HG03565 (cell line): ENCODE measurements at regions not wholly inside any gene's neighbourhood (a gene's known extent, or its start where the extent isn't known, plus 50 kb on each side); places are given as distances from the start of the nearest gene placed in this dataset.
"Not testable (repeated sequence)": the region's sequence is repeated elsewhere in the genome, so short reads cannot be mapped to it uniquely, and the experiment has no call there.

Source experiments
- ATAC-seq: cut with Tn5 transposase; IDR thresholded peaks from one replicate; pipeline ENCODE4 v1.9.1; 2021; ENCODE audit warnings: mild to moderate bottlenecking, moderate library complexity; ENCODE audit not compliant: unreplicated experiment

GRCh38 chr11:8768625-8769333, 86.2 kb downstream of the RPL27A start:
- no peak for ATAC-seq

DNA sequence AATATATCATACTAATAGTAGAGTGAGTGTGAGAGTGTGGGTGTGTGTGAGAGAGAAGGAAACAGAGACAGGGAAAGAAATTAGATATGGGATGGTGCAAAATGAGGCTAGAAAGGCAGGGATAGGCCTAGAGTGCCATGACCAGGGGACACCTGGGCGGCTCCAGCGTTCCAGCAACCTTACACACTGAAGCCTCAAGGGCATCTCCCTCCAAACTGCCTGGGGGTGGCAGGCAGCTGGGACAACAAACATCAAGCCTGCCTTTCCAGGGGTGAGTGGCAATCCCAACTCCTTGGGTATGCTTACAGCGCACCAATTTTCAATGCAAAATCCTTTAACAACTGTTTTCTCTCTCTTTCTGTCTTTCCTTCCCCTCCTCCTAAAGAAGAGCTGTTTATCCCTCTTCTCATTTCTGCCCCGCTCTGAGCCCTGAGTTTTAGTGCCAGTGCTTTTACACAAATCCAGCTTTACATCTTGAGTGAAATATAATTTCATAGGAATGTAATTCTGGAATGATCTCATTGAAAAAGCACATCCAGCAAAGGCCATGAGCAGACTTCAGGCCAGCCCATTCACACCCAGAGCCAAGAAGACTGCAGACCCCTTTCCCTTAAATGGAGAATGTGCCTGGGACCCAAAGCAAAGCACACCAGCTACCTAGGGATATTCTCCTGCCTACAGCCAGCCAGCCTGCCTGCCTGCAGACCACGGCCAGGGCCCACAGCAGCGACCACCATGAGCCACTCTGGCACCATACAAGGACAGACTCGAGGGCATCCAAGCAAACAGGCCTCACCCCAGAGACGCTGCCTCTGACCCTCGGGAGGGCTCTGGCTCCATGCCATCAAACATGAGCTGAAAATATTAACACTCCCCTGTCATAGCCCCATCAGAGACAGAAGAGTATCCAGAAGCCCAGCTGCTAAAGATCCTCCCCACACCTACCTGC, 90.3 kb downstream of the RPL27A start:
- ATAC-seq = no peak

DNA sequence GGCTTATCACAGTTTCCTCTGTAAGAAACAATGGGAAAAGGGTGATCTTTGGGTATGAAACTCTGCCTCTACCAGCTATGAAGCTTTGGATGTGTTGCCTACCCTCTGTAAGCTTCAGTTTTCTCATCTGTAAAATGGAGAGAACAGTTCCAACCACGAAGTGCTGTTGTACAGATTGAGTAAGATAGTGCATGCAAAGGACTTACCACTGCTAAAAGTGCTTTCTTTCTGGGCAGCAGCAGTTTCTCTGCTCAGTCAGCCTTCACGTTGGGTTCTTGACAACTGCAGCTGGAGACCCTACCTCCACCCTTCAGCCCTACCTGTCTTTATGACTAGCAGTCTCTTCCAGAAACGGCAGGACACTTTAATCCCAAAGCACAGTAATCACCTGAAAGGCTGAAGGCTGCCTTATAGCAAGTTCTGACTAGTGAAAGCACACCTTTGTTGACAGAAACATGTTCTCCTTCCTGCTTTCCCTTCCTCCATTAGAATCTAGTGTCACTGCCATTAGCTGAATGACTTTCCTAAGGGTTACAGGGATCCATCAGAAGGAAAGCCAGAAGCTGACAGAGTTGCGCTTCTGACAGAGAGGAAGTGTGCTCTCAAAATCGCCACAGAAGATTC, 91.4 kb downstream of the RPL27A start:
- no peak for ATAC-seq

DNA sequence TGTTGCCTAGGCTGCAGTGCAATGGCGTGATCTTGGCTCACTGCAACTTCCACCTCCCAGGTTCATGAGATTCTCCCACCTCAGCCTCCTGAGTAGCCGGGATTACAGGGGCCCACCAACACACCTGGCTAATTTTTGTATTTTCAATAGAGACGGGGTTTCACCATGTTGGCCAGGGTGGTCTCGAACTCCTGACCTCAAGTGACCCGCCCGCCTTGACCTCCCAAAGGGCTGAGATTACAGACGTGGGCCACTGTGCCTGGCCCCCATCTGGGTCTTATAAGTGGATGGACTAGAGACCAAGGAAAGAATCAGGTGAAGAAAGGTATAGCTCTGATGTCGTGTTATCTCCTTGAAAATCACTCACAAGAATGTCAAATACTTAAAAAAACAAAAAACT, 92.3 kb downstream of the RPL27A start:
- not testable (repeated sequence) for ATAC-seq

DNA sequence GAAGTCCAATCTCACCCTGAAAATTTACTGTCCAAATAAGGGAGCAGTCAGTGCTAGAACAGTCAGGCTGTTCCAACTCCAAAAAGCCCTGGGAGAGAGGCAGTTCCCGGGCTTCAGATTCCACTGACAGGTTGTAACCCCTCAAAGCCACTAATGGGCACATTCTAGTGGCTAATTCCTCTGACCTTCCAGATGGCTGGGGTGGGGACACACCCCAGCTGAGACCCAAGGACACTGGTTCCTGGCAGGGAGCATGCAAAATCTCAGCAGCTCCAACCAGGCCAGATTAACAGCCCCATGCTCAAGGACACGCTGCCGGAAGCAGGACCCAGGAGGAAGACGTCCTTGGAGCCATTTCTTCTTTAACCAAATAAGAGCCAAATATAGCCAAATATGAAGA, 92.7 kb downstream of the RPL27A start:
- ATAC-seq = no peak

- ATAC-seq = no peak
These were observed 93.1 kb downstream of the RPL27A start for GRCh38 chr11:8775734-8776133.

GRCh38 chr11:8776209-8776608, 93.6 kb downstream of the RPL27A start:
- ATAC-seq = no peak

DNA sequence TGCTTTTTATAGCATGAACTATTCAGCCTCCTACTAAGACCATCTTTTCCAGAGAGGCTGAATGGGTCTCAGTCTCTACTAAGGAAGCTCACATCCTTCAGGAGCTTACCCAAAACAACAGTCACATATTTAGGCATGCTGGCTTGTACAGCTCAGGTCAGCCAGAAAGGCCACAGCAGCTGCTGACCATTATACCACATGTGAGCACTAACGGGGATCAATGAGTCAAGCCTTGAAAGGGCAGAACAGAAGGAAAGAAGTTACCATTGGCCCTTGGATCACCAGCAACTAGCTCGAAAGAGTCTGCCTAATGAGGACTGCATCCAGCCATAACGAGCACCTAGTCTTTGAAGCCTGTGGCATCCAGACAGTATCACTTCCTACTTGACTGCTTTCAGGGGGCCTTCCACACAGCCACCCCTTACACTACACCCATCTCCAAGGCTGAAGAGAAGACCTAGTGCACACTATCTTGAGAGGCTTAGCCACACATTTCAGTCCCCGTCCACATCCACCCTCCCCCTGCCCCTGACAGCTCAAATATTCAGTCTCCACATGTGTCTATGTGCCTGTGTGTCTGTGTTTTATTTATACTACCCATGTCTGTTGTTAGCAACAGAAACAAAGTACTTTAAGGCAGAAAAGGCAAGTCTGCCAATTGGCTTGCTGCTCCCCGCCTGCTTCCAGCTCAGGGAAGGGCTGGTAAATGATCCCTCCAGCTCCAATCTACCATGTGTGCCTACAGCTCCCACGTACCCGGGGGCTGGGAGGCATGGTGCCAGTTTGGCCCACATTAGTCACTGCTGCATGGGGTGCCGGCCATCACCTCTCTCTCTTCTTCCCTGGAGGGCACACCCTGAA, 95.5 kb downstream of the RPL27A start:
- ATAC-seq = peak; percentile 54

GRCh38 chr11:8779107-8779506, 96.5 kb downstream of the RPL27A start:
- no peak for ATAC-seq

DNA sequence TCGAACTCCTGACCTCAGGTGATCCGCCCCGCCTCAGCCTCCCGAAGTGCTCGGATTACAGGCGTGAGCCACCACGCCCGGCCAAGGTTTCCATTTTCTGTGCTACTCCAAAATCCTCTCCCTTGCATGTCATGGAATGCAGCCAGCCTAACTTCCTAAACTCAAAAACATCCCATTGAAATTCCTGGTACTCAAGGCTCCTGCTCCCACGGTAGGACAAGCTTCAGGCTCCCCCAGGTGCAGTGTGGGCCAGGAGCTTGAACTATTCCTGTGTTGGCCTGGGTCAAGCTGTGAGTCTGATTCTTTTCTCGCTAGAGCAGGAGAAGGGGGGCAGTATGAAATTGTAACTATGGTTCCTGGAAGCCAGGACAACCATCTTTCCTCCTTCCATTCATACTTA, 97.1 kb downstream of the RPL27A start:
- ATAC-seq = no peak

DNA sequence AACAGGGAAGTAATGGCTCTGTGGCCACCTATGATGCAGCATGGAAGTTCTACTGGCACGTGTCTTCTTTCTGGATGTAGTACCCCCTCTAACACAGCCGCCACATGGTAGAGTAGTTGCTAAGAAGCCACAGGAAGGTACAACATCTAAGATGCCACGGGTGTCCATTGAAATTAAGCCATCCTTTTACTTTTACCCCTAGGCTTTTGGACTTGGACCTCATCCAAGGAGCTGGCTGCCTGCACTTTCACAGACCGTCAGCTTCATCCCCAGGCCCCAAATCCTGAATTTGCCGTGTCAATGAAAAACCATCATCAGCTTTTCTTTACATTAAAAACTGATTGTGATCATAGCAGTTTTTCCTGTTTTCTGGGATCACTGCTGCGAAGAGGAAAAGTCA, 102.4 kb downstream of the RPL27A start:
- no peak for ATAC-seq

DNA sequence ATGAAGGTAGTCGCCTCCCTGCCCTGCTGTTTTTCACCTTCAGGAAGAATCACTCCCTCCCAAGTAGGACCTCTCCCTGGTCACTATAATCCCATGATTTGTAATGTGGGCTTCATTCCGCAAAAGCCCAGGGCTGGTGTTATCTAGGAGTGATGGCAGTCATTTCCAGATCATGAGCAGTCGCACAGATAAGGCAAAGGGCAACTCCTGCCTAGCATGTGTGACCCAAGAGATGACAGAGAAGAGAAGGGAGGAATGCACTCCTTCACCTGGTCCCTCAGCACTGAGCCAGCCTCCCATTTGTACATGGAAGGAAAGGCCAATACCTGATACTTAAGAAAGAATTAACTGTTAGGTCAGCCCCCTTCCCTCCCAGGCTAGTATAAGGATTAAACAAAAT, 102.9 kb downstream of the RPL27A start:
- ATAC-seq = no peak

- ATAC-seq = no peak
These were observed 103.4 kb downstream of the RPL27A start for GRCh38 chr11:8785998-8786397.

DNA sequence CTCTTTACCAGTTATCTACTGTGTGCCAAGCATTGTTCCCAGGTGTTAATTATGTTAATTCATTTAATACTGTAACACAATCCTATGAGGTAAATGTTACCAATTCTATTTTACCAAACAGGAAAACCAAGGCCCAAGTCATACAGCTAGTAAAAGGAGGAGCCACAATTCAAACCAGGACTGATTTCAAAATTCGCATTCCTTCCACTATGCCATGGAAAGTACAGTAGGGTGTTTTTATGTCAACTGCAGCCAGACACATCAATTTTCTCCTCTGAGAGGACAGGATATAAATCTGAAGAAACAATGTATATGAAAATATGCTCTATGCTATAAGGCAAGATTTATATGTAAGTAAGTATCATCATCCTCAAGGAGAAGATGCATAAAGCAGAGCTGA, 104.3 kb downstream of the RPL27A start:
- ATAC-seq = no peak

GRCh38 chr11:8787372-8787771, 104.8 kb downstream of the RPL27A start:
- ATAC-seq = no peak

- ATAC-seq = no peak
These were observed 106.0 kb downstream of the RPL27A start for GRCh38 chr11:8788616-8789015.

DNA sequence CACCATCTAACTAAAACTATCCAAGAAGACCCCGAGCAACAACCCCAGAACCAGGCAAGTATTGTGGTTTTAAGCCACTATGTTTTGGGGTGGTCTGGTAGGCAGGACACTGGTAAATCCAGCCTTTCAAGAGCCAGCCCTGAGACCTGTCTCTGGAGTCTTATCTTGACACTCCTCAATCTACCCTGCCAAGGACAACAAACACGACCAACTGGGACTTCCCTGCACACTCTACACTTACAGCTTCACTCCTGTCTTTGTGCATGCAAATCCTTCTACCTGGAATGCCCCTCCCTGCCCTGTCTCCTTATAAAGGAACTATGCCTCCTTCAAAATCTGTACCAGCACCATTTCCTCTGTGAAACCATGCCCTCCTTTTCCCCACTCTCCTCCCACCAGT, 107.3 kb downstream of the RPL27A start:
- no peak for ATAC-seq

- no peak for ATAC-seq
These were observed 108.4 kb downstream of the RPL27A start for GRCh38 chr11:8790968-8791367.

GRCh38 chr11:8792710-8793109, 110.1 kb downstream of the RPL27A start:
- no peak for ATAC-seq

GRCh38 chr11:8793114-8793777, 110.7 kb downstream of the RPL27A start:
- no peak for ATAC-seq
